Retinal pigment epithelial cell (primary cell): ENCODE measurements at regions not wholly inside any gene's neighbourhood (a gene's known extent, or its start where the extent isn't known, plus 50 kb on each side); places are given as distances from the start of the nearest gene placed in this dataset.

ENCODE experiments used
- DNase-seq: peaks from one replicate; pipeline ENCODE4 v3.0.0-alpha.2; 2010; ENCODE audit warnings: low read depth
- H3K4me3 ChIP-seq: 2 replicates; pipeline ENCODE4 v1.5.1; 2011; ENCODE audit warnings: mild to moderate bottlenecking, low read length, control low read depth, moderate library complexity
- TF ChIP-seq, protein P1 (sequence below): conservative IDR thresholded peaks from 2 replicates; pipeline ENCODE4 v1.5.1; 2011; ENCODE audit warnings: low read depth, low read length, control low read depth, inconsistent platforms

DNA sequence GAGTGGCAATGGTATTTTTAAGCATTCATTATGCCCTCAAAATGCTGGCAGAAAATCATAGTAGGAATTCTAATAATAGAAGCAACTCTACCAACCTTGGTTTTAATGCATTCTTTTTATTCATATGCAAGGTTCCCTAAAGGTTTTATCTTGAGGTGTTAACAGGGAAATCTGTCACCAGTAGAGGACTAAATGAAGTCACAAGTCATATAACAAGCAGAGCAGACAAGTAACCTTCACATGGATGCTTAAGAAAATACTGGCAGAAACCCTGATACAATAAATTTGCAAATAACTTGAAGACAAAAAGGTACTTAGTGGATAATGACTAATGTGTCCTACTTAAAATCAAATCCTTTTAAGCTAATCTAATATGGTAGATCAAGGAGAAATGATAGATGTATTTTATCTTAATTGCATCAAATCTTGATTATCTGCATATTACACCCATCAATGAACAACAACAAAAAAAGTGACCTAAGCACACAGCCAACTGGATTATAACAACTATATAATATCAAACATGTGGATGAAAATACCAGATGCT lies 73.3 kb downstream of the RFC3 start:
- TF ChIP-seq, protein P1, sequence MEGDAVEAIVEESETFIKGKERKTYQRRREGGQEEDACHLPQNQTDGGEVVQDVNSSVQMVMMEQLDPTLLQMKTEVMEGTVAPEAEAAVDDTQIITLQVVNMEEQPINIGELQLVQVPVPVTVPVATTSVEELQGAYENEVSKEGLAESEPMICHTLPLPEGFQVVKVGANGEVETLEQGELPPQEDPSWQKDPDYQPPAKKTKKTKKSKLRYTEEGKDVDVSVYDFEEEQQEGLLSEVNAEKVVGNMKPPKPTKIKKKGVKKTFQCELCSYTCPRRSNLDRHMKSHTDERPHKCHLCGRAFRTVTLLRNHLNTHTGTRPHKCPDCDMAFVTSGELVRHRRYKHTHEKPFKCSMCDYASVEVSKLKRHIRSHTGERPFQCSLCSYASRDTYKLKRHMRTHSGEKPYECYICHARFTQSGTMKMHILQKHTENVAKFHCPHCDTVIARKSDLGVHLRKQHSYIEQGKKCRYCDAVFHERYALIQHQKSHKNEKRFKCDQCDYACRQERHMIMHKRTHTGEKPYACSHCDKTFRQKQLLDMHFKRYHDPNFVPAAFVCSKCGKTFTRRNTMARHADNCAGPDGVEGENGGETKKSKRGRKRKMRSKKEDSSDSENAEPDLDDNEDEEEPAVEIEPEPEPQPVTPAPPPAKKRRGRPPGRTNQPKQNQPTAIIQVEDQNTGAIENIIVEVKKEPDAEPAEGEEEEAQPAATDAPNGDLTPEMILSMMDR, result no peak
- H3K4me3 ChIP-seq, result no peak overlapping the region
- no peak for DNase-seq

- no peak for DNase-seq
- TF ChIP-seq, protein P1, result no peak
- H3K4me3 ChIP-seq, result no peak overlapping the region
Measured at GRCh38 chr13:33893559-33893958, 75.6 kb downstream of the RFC3 start.

DNA sequence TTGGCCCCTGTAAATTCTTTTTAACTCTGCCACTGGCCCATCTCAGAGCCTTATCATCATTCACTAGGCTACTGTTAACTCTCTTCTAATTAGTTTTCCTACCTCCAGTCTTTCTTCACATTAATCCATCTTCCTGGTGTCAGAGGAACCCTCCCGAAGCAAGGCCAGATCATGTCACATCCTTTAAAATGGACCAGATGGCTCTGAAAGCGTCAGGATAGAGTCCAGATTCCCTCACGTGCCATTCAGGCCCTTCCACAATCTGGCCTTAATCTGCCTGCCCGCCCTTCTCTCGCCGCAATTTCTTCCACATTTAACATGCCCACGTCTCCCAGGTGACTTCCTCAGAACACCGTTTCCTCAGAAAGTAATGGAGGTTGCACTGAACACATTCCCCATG lies 86.5 kb downstream of the RFC3 start:
- TF ChIP-seq, protein P1, result no peak
- no peak for DNase-seq

DNA sequence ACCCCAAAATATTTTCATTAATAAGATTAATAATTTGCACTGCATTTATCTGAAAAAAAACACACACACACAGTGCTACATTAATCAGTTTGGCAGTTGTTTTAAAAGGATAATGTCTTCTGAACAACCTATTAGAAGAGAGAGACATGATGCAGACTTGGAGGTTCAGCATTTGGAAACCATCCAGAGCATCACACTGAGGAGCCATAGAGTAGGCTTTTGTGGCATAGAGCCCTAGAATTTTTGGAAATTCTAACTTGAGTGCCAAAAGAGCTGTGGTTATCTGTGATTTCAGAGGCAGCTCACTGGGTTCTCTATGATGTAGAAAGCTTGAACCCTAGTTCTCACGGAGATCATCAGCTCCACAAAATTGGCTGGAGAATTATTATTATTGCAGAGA lies 90.2 kb downstream of the RFC3 start:
- TF ChIP-seq, protein P1, result no peak
- no peak overlapping the region for H3K4me3 ChIP-seq
- no peak for DNase-seq

More for the DNA sequence above, 86.5 kb downstream of the RFC3 start:
- no peak overlapping the region for H3K4me3 ChIP-seq

DNA sequence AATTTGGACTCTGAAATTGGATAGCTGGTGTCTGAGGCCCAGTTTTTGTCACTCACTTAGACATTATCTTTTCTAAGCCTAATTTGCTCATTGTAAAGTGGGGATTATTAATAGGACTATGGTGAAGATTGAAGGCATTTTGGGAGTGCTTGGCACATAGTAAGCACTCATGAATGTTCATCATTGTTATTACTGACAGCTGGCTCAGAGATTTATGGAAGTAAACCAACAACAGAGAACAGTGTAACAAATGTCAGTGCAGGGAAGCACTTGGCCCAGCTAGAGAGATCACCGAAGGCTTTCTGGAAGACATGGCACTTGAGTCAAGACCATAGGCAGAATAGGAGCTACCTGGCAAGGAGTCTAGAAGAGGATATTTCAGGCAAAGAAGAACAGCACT lies 92.3 kb downstream of the RFC3 start:
- TF ChIP-seq, protein P1, result no peak
- DNase-seq, result no peak
- H3K4me3 ChIP-seq, result no peak overlapping the region

DNA sequence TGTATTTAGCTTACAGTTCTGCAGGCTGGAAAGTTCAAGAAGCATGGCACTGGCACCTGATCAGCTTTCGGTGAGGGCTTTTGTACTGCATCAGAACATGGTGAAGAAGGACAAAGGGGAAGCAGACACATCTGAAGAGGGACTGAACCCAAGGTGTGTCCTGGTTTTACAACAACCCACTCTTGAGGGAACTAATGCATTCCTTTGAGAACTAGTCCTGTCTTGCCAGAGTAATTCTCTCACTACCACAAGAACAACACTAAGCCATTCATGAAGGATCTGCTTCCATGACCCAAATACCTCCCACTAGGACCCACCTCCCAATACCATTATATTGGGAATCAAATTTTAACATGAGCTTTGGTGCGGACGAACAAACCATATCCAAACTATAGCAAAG lies 93.6 kb downstream of the RFC3 start:
- no peak overlapping the region for H3K4me3 ChIP-seq
- TF ChIP-seq, protein P1, result no peak
- DNase-seq, result no peak

DNA sequence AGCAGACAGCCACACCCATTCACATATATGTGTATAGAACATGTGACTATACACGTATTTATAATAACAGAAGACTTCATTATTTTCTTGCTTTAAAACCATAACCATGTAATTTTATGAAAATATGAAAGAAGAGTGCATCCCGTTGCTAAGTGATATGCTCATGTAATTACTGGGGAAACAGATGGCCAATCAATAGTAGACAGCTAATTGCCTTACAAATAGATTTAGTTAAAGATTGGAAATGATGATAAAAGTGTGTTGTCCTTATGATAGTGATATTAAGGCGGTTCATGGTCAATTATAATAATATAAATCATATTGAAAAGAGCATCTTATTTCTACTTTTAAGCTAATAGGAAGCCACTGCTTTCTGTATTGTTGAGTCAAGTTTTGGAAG lies 95.9 kb downstream of the RFC3 start:
- H3K4me3 ChIP-seq, result no peak overlapping the region
- TF ChIP-seq, protein P1, result no peak

More for the DNA sequence above, 95.9 kb downstream of the RFC3 start:
- DNase-seq, result no peak
